22Rv1 (cell line): ENCODE measurements at regions not wholly inside any gene's neighbourhood (a gene's known extent, or its start where the extent isn't known, plus 50 kb on each side); places are given as distances from the start of the nearest gene placed in this dataset.

ENCODE experiments used
- ZFX ChIP-seq: fragments of 450-650 bp; IDR thresholded peaks from 2 replicates; pipeline ENCODE4 v1.6.1; 2017; ENCODE audit warnings: antibody characterized with exemption, borderline replicate concordance
- TF ChIP-seq, protein P1 (sequence below): fragments of 450-650 bp; IDR thresholded peaks from 2 replicates; pipeline ENCODE4 v1.5.1; 2017; ENCODE audit warnings: mild to moderate bottlenecking

DNA sequence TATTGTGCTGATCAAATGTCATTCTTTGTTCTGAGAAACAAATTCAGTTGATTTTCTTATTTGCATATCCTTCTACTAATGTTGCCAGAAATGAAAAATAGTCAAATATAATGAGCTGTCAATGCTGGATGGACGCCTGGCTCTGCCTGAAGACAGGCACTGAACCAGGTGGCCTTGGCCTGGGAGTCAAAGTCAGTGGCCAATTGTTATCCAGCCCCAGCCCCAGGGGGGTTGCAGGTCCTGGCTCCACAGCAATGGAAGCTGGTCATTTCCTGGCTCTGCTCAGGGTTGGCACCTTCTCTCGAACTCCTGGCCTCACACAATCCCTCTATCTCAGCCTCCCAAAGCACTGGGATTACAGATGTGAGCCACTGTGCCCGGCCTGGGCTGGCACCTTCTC lies 176.8 kb upstream of the GLI2 start:
- TF ChIP-seq, protein P1, sequence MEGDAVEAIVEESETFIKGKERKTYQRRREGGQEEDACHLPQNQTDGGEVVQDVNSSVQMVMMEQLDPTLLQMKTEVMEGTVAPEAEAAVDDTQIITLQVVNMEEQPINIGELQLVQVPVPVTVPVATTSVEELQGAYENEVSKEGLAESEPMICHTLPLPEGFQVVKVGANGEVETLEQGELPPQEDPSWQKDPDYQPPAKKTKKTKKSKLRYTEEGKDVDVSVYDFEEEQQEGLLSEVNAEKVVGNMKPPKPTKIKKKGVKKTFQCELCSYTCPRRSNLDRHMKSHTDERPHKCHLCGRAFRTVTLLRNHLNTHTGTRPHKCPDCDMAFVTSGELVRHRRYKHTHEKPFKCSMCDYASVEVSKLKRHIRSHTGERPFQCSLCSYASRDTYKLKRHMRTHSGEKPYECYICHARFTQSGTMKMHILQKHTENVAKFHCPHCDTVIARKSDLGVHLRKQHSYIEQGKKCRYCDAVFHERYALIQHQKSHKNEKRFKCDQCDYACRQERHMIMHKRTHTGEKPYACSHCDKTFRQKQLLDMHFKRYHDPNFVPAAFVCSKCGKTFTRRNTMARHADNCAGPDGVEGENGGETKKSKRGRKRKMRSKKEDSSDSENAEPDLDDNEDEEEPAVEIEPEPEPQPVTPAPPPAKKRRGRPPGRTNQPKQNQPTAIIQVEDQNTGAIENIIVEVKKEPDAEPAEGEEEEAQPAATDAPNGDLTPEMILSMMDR = no peak
- no peak for TF ChIP-seq ZFX
